WERI-Rb-1 (cell line): ENCODE measurements at regions not wholly inside any gene's neighbourhood (a gene's known extent, or its start where the extent isn't known, plus 50 kb on each side); places are given as distances from the start of the nearest gene placed in this dataset.

Experiments
- DNase-seq: peaks from one replicate; pipeline ENCODE4 v3.0.0-alpha.2; 2020
- H3K27ac ChIP-seq: fragments of 250-450 bp; sonication (Bioruptor Pico); 2 replicates; pipeline ENCODE4 v1.5.1; 2020; ENCODE audit warnings: mild to moderate bottlenecking, moderate library complexity
- H3K27me3 ChIP-seq: fragments of 250-450 bp; sonication (Bioruptor Pico); 2 replicates; pipeline ENCODE4 v1.5.1; 2021; ENCODE audit warnings: mild to moderate bottlenecking, low read depth, moderate library complexity; ENCODE audit not compliant: insufficient read depth, severe bottlenecking
- H3K36me3 ChIP-seq: fragments of 250-450 bp; sonication (Bioruptor Pico); 2 replicates; pipeline ENCODE4 v1.5.1; 2020; ENCODE audit warnings: mild to moderate bottlenecking, moderate library complexity
- H3K4me3 ChIP-seq: 2 replicates; pipeline ENCODE4 v1.5.1; 2011; ENCODE audit warnings: low read depth, mild to moderate bottlenecking, control low read depth, low read length
- H3K9me3 ChIP-seq: fragments of 250-450 bp; sonication (Bioruptor Pico); 2 replicates; pipeline ENCODE4 v1.5.1; 2021; ENCODE audit warnings: mild to moderate bottlenecking, moderate library complexity; ENCODE audit not compliant: severe bottlenecking
- TF ChIP-seq, protein P1 (sequence below): IDR thresholded peaks from 2 replicates; pipeline ENCODE4 v1.5.1; 2011; ENCODE audit warnings: low read depth, mild to moderate bottlenecking, control low read depth, inconsistent platforms, low read length

DNA sequence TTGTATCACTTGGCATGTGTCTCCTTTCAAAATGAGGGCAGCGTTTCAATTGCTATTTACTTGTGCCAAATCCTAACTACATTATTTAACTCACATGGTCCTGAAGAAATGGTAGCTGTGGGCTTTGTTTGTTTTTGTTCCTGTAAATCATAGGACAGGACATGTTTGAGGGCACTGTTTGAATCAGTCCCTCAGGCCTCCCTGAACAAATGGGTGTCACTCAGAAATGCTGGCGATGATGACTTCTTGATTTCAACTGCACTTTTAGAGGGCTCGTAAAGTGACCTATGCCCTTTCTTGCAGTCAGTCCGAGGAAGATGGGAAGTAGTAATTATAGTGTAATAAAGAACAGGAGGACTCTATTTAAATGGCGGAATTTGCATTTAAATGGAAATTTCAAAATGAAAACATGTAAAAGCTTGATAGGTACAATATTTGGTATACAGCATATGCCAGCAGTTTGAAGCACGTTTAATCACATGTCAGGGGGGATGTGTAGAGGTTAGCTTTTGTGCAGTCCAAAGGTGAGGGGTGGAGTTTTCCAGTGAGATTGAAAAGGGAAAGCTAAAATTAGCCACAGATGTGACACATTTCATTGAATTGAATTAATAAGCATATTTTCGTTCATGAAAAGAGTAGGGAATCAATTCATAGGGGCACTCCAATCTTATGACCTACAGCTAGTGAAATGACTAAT lies 1958.7 kb upstream of the IGFBP7 start:
- DNase-seq: no peak
- no peak overlapping the region for H3K4me3 ChIP-seq
- no peaks in the 10 kb centered on the region for H3K27me3 ChIP-seq
- TF ChIP-seq, protein P1, sequence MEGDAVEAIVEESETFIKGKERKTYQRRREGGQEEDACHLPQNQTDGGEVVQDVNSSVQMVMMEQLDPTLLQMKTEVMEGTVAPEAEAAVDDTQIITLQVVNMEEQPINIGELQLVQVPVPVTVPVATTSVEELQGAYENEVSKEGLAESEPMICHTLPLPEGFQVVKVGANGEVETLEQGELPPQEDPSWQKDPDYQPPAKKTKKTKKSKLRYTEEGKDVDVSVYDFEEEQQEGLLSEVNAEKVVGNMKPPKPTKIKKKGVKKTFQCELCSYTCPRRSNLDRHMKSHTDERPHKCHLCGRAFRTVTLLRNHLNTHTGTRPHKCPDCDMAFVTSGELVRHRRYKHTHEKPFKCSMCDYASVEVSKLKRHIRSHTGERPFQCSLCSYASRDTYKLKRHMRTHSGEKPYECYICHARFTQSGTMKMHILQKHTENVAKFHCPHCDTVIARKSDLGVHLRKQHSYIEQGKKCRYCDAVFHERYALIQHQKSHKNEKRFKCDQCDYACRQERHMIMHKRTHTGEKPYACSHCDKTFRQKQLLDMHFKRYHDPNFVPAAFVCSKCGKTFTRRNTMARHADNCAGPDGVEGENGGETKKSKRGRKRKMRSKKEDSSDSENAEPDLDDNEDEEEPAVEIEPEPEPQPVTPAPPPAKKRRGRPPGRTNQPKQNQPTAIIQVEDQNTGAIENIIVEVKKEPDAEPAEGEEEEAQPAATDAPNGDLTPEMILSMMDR: no peak
- no peak overlapping the region for H3K27ac ChIP-seq
- no peaks in the 10 kb centered on the region for H3K36me3 ChIP-seq
- H3K9me3 ChIP-seq: no peaks in the 10 kb centered on the region

DNA sequence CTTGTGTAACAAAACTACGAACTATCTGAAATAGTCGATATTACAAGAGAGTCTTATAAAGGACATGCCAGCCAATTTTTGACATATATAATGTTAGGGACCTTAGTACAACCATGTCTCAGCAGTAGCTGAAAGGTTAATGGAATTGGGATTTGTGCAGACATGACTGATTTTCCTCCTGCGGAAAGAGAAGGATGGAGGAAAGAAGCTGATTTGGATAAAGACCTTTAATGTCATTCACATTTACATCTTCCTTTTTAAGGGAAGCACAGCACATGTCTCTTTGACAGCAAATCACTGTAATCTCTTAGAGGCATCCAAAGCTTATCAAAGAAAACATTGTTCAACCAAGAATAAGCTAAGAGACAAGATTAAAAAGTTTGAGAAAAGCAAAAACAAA lies 1976.2 kb upstream of the IGFBP7 start:
- Histone ChIP-seq H3K9me3 (no peaks in the 10 kb centered on the region), H3K36me3 (no peaks in the 10 kb centered on the region), H3K27me3 (no peaks in the 10 kb centered on the region), H3K27ac (no peak overlapping the region), H3K4me3 (no peak overlapping the region)
- TF ChIP-seq, protein P1: no peak
- DNase-seq: no peak

DNA sequence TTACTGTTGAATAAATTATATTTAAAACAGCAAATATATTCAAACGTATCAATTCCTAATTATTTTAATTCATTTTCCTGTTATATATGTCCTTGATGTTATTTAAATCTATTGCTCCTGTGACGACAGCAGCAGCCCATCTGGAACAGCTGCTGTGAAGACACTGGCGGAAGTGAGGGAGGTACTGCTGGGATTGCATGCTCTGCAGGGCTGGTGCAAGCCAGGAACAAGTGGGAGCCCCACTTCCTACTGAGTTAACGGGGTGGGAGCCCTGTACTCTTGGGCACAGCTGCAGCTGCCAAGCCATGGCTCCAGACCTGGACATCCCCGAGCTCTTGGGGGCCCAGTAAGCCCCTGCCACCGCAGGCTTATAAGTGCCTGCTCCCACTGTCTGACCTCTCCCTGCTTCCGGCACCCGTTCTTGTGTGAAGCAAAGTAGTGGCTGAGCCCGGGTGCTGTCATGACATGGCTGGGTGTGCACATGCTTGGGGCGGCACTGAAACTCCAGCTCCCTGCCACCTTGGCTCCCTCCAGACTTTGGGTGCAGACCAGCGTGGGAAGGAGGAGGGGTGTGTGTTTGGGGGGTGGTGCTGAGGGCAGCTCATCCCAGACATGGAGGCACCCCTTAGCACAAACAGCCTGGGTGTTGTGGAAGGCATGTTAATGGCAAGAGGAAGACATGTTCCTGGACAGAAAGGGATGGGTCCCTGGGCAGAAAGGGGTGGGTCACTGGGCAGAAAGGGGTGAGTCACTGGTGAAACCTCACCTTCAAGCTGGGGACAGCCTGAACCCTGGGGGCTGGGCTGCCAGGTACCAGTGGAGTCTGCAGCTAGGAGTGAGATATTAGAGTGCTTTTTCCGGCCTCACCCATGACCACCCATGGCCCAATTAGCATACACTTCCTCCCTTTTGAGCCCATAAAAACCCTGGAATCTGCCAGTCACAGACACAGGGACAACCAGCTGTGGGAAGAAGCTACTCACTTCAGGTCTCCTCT lies 1981.3 kb upstream of the IGFBP7 start:
- Histone ChIP-seq H3K9me3 (no peaks in the 10 kb centered on the region), H3K4me3 (no peak overlapping the region), H3K27me3 (no peaks in the 10 kb centered on the region), H3K27ac (no peak overlapping the region), H3K36me3 (no peaks in the 10 kb centered on the region)
- no peak for DNase-seq
- TF ChIP-seq, protein P1: no peak

DNA sequence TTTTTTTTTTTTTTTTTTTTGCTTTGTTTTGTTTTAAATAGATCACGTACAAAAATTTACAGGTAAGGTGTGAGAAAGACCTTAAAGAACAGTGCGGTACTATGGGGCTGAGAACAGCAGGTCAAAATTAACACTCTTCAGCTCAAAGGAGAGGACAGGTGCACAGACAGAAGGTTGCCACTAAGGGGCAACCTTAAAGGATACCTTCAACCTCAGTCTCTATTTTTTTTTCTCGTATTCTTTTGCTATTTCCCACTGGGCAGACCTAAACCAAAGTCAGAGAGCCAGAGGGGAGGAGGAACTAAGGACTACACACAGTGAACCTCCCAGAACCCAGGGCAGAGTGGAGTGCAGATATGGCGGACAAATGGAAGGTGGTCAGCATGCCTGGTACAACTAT lies 1984.3 kb upstream of the IGFBP7 start:
- Histone ChIP-seq H3K36me3 (no peaks in the 10 kb centered on the region), H3K4me3 (no peak overlapping the region), H3K27ac (no peak overlapping the region), H3K27me3 (no peaks in the 10 kb centered on the region), H3K9me3 (no peaks in the 10 kb centered on the region)
- no peak for DNase-seq
- TF ChIP-seq, protein P1: 0 out of 2 replicates have a peak, but pooled peaks have one; percentile 14

DNA sequence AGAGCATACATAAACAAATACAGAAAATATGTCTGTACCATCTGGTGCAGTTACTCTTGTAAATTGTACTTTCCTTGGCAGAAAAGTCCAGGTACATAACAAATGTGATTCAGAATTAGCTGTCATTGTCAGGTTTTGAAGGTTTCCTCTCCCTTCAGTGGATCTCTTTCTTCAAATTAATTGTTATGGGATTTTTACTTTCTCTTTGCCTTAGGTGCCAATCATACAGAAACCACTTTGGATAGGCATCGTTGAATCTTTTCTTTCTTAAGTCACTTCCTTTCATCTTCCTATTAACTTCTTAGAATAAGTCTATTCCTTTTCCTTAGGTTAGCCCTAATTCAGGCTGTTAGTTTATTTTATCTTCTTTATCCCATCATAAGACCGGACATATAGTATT lies 1992.1 kb upstream of the IGFBP7 start:
- TF ChIP-seq, protein P1: no peak
- no peak for DNase-seq
- Histone ChIP-seq H3K9me3 (no peaks in the 10 kb centered on the region), H3K36me3 (no peaks in the 10 kb centered on the region), H3K27me3 (no peaks in the 10 kb centered on the region), H3K27ac (no peak overlapping the region), H3K4me3 (no peak overlapping the region)
